AG04450 (cell line): ENCODE measurements at regions not wholly inside any gene's neighbourhood (a gene's known extent, or its start where the extent isn't known, plus 50 kb on each side); places are given as distances from the start of the nearest gene placed in this dataset.

Source experiments
- CTCF ChIA-PET: fragments of 300-600, 350-600 bp; formaldehyde crosslinking; extraction: SDS; loops from one replicate; lab custom pipeline; 2022; ENCODE audit warnings: antibody characterized with exemption, inconsistent platforms; lab: Charles Lee
- POLR2A ChIA-PET: fragments of 350-600 bp; formaldehyde crosslinking; extraction: SDS; loops from one replicate; lab custom pipeline; 2021; ENCODE audit warnings: antibody characterized with exemption, inconsistent platforms; lab: Yijun Ruan, JAX
- DNase-seq: peaks from one replicate; pipeline ENCODE4 v3.0.0-alpha.2; 2011; ENCODE audit warnings: low read depth, low spot score
- H3K27ac ChIP-seq: one replicate; pipeline ENCODE4 v1.5.1; 2012; ENCODE audit warnings: low read depth, low read length, control low read depth
- H3K27me3 ChIP-seq: one replicate; pipeline ENCODE4 v1.6.0; 2012; ENCODE audit warnings: low read length; ENCODE audit not compliant: control insufficient read depth, insufficient read depth
- H3K4me3 ChIP-seq: 2 replicates; pipeline ENCODE4 v1.5.1; 2011; ENCODE audit warnings: mild to moderate bottlenecking, low read depth, low read length, control low read depth
- H3K9me3 ChIP-seq: 2 replicates; pipeline ENCODE4 v1.5.1; 2012; ENCODE audit warnings: low read length; ENCODE audit not compliant: control insufficient read depth, insufficient read depth
- CTCF ChIP-seq: IDR thresholded peaks from 2 replicates; pipeline ENCODE4 v1.5.1; 2011; ENCODE audit warnings: low read depth, low read length, control low read depth, inconsistent platforms

- no peak for DNase-seq
- ChIA-PET CTCF (no interaction called here), POLR2A (no interaction called here)
- Histone ChIP-seq H3K27me3 (no peaks in the 10 kb centered on the region), H3K9me3 (no peaks in the 10 kb centered on the region), H3K4me3 (no peak overlapping the region), H3K27ac (no peak overlapping the region)
- TF ChIP-seq CTCF, result no peak
Measured at GRCh38 chr1:184185347-184185746, 133.8 kb downstream of the TSEN15 start.

DNA sequence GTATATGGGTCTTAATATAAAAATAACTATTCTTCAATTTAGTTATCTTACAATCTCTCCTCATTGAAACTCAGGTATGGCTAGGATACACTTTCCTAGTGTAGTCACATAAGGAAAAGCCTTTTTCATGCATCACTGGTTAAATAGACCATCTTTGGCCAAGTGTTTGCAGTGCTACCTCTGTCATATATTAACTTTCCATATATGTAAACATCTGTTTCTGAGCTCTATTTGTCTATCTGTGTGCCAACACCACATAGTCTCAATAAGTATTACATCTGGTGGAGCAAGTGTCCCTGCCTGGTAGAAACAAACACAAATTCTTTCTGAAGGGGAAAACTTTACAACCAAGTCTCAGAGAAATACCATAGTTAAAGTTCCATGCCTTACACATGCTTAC, 134.6 kb downstream of the TSEN15 start:
- DNase-seq, result no peak
- ChIA-PET POLR2A (no interaction called here), CTCF (no interaction called here)
- Histone ChIP-seq H3K4me3 (no peak overlapping the region), H3K27ac (no peak overlapping the region), H3K27me3 (no peaks in the 10 kb centered on the region), H3K9me3 (no peaks in the 10 kb centered on the region)
- no peak for TF ChIP-seq CTCF

- POLR2A ChIA-PET, result no interaction called here
- no peak for TF ChIP-seq CTCF
- CTCF ChIA-PET, result no interaction called here
- DNase-seq, result no peak
- Histone ChIP-seq H3K9me3 (no peaks in the 10 kb centered on the region), H3K4me3 (no peak overlapping the region), H3K27ac (no peak overlapping the region), H3K27me3 (no peaks in the 10 kb centered on the region)
Measured at GRCh38 chr1:184187097-184187496, 135.6 kb downstream of the TSEN15 start.

DNA sequence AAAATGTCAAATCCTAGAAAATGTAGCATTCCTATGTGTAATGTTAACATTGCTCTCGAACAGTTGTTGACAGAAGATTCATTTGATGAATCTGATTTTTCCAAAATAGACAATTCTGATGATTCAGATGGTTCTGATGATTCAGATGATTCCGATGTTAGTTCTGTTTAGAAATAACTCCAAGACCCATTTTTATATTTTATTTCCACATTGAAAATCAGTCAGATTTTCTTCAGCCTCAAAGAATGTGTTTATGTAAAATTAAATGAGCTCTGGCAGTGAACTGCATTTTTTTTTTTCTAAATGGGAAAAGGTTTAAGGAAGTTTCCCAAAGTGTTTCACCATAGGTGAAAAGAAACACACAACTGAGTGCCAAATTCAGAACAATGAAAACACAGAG, 136.5 kb downstream of the TSEN15 start:
- H3K9me3 ChIP-seq, result no peaks in the 10 kb centered on the region
- H3K4me3 ChIP-seq, result no peak overlapping the region
- CTCF ChIA-PET, result no interaction called here
- POLR2A ChIA-PET, result interaction anchor here (0.7 kb wide), 1 partner anchor 25 kb away, joined by 3 read pairs; no protein-coding TSS in a partner anchor
- TF ChIP-seq CTCF, result no peak
- DNase-seq, result no peak
- H3K27me3 ChIP-seq, result no peaks in the 10 kb centered on the region
- H3K27ac ChIP-seq, result no peak overlapping the region

- TF ChIP-seq CTCF, result no peak
- H3K4me3 ChIP-seq, result no peak overlapping the region
- ChIA-PET POLR2A (no interaction called here), CTCF (interaction anchor here (1.0 kb wide), 1 partner anchor 10 kb away, joined by 3 read pairs; no protein-coding TSS in a partner anchor)
- DNase-seq, result no peak
- no peak overlapping the region for H3K27ac ChIP-seq
- H3K27me3 ChIP-seq, result no peaks in the 10 kb centered on the region
- H3K9me3 ChIP-seq, result no peaks in the 10 kb centered on the region
Measured at GRCh38 chr1:184189361-184189760, 137.8 kb downstream of the TSEN15 start.
